GM19463 (cell line): ENCODE measurements at regions not wholly inside any gene's neighbourhood (a gene's known extent, or its start where the extent isn't known, plus 50 kb on each side); places are given as distances from the start of the nearest gene placed in this dataset.

ENCODE experiments used
- ATAC-seq: cut with Tn5 transposase; IDR thresholded peaks from one replicate; pipeline ENCODE4 v1.9.1; 2021; ENCODE audit warnings: mild to moderate bottlenecking, moderate library complexity; ENCODE audit not compliant: unreplicated experiment

DNA sequence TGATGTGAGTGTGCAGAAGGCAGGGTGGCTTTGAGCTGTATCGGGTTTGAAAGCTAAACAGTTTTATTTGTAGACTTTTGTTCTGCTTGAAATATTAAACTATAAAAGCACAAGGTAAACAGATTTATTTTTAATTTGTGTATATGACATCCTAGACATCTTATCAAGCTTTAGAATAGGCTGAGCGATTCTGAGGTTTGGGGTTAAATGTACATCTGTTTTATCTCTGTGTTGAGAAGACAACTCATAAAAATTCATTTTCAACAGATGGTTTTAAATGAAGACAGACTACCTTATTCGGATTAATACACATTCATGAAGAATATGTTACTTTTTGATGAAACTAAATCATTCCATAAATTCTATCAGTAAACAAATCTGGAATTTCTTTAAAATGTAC, 368.8 kb downstream of the RPRM start:
- no peak for ATAC-seq

DNA sequence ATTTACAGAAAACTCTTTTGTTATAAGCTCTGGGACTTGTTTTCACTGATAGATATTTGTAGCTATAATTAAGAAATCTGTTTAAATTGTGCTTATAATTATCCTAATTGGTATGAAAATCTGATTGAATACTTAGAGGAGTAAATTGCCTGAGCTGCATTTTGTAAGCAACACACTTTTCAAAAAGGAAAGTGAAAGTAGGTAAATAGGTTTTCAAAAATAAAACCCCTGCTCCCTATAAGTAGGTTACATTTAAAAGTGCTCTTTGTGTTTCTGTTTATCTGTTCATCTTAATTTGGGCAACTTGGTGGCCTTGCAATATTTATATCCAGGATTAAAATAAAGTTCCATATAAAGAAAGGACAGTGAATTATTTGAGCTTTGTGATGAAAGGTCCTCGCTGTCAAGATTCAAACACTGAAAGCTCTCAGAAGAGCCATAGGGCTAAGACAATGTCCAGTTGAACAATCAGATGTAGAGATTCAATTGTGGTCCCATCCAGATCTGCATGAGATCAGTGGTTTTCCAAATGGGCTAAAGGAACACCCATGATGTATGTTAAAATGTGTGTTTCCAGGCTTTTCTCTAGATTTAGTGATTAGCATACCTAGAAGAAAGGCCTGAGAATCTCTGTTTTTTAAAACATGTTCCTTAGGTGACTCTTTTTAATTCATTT, 371.6 kb downstream of the RPRM start:
- ATAC-seq: no peak

GRCh38 chr2:153105829-153106578, 372.6 kb downstream of the RPRM start:
- no peak for ATAC-seq

DNA sequence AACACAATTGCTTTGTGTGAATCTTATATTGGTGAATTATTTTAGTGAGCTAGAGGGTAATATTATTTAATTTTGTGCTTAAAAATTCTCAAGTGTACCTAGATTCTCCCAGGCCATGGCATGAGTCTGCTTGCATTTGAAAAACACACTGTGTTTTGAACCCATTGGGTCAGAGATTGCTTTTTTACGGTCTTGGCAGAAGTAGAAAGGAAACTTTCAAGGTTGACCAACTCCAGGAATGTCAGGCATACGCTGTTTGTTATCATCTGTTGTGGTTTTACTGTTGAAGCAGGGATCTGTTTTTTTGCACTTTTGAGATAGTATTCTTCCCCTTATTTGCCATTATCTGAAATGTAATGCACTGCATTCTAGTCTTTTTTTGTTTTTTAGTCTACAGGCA, 377.4 kb downstream of the RPRM start:
- ATAC-seq: no peak

DNA sequence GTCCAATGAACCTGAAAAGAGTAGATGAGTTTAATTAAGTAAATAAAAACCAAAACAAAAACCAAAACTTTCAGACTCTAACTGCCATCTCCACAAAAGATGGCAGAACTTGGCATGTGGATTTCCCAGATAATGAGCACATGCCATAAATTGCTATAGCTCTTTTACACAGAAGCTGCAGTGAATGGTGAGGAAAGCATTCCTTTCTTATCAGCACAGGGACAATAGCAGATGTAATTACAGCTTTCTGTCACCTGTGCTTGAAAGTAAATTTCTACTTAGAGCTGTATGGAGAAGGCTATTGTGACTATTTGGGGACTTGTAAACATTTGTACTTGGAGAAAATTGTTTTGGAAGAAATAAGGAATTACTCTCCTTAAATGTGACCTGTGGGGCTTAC, 378.4 kb downstream of the RPRM start:
- ATAC-seq: no peak

DNA sequence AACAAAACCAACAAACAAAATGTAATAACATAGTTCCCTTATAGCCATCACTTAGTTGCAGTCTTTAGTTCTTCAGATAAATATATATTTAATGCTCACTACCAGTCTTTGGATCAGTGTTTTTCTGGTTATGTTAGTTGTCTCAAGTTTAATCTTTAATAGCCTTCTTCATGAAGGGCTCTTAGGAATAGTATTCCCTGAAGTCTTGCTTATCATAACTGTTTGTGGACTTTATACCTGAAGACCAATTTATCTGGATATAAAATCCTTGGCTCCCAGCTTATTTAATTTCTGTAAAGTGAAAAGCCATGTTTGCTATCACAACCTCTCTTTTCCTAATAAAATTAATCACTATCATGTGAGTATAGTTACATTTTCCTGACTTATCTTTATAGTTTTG, 379.7 kb downstream of the ARL6IP6 start:
- ATAC-seq: no peak

DNA sequence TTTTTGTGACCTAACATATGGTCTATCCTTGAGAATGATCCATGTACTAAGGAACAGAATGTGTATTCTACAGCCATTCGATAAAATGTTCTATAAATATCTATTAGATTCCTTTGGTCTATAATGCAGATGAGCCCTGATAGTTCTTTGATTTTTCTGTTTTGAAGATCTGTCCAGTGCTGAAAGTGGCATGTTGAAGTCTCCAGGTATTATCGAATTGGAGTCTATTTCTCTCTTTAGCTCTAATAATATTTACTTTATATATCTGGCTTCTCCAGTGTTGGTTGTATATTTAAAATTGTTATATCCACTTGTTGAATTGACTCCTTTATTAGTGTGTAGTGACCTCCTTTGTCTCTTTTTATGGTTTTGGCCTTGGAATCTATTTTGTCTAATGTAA, 377.9 kb downstream of the ARL6IP6 start:
- no peak for ATAC-seq

- no peak for ATAC-seq
Measured at GRCh38 chr2:153091344-153091743, 372.9 kb downstream of the ARL6IP6 start.

DNA sequence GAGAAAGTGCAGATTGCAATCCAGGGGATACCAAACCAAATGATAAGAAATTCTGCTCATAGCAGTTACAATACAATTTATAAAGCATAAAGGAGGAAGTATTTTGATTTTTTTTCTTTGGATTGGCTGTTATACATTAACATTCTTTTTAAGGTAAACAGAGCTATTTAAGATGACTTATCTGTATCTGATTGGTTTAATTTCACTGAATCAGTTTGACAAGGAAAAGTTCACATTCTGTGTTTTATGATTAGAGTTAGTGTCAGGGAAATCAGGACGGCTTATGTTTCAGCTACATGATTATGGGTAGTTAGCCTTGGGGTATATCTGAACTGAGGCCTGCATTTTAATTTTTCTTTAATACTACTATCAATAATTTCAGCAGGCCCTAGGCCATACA, 360.9 kb downstream of the ARL6IP6 start:
- ATAC-seq: no peak

- ATAC-seq: no peak
Measured at GRCh38 chr2:153077311-153077710, 358.9 kb downstream of the ARL6IP6 start.

DNA sequence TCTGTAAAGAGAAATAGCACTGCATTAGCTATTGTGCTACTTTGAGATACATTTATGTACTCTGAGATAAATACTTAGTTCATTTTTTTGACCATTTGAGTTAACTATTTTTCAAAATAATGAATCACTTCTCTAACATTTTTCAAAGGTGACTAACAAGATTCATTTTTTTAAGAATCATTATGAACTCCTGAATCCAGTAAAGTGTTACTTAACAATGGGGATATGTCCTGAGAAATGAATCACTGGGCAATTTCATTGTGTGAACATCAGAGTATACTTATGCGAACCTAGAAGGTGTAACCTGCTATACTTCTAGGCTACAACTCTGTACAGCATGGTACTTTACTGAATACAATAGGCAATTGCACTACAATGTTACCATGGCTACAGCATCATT, 355.8 kb downstream of the ARL6IP6 start:
- no peak for ATAC-seq

GRCh38 chr2:153072813-153073212, 354.4 kb downstream of the ARL6IP6 start:
- ATAC-seq: no peak

- no peak for ATAC-seq
Measured at GRCh38 chr2:153072077-153072476, 353.7 kb downstream of the ARL6IP6 start.

DNA sequence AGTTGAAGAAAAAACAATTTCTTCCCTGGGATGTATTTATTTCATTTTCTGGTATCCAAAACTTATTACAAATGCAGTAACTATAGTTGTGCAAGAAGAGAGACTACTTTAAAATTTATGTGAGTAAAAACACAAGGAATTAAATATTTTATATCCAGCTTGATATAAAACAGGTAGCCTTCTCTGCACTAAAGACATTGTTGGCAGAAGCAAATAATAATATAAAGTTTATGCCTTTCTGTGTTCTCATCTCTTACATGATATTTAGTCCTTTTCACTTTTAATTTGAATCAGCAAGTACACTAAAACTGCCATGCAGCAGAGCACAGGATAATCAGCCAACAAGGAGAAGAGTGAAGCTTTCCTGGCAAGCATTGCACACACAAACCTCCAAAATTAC, 352.7 kb downstream of the ARL6IP6 start:
- ATAC-seq: no peak

- no peak for ATAC-seq
Measured at GRCh38 chr2:153068915-153069314, 350.5 kb downstream of the ARL6IP6 start.

DNA sequence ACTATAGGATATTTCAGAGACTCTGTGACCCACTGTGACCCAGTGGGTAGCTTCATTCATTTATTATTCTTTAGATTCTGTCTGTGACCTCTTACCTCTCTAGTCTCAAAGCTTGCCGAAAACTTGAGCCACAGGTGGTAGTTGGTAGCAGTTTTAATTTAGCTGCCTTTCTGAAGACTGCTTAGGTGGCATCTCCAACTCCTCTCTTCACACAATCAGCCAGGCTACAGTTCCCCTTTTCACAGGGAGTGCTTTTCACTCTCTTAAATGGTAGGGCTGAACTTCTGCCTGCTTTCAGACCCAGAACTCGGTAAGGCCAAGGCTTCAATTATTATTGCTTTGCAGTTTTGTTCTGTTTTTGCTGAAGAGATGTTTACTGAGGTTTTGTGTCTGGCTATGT, 349.6 kb downstream of the ARL6IP6 start:
- no peak for ATAC-seq

DNA sequence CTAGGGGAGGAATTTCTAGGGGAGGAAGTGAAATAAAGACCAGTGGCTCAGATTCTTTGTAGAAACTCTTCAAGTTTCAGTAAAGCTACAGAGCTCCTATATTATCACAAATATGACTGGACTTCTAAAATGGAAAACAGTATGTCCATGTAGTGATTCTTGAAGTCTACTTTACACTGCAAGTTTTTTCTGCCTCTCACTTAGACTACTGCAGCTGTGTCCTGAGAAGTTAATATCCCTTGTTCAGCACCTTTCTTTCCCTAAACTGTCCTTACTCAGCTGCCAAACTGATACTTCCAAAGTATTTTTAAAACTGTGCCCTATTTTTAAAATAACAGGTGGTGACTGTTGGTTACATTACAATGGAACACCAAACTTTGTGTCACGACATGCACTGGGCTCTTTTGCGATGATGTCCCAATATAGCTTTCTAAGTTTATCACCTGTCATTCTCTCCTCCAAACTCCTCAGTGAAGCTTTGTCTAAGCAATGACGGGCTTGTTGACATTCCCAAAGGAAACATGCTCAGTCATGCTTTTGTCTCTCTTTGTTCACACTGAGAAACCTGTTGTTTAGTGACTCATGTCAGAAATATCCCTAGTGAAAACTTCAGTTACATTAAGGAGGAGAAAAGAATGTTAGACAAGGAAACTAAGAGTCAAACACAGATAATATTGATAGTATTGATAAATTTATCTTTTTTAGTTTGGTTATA, 341.1 kb downstream of the ARL6IP6 start:
- no peak for ATAC-seq

GRCh38 chr2:153057743-153058142, 339.3 kb downstream of the ARL6IP6 start:
- ATAC-seq: no peak

DNA sequence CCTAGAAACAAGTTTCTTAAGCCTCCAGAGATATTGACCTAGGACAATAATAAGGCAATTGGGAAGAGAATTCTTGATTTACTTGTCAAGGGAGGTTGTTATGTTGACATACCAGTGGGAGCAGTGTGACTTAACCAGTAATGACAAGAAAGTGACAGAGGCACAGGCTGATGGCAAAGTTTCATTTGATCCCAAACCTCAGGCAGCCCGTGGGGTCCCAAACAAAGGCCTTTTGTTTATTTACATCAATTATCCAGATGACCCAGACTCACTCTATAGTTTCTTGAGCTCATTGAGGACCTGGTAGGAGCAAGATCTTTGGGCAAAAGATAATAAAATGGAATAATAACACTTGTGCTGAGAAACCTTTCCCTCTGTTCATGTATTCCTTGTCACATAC, 336.8 kb downstream of the ARL6IP6 start:
- ATAC-seq: no peak

DNA sequence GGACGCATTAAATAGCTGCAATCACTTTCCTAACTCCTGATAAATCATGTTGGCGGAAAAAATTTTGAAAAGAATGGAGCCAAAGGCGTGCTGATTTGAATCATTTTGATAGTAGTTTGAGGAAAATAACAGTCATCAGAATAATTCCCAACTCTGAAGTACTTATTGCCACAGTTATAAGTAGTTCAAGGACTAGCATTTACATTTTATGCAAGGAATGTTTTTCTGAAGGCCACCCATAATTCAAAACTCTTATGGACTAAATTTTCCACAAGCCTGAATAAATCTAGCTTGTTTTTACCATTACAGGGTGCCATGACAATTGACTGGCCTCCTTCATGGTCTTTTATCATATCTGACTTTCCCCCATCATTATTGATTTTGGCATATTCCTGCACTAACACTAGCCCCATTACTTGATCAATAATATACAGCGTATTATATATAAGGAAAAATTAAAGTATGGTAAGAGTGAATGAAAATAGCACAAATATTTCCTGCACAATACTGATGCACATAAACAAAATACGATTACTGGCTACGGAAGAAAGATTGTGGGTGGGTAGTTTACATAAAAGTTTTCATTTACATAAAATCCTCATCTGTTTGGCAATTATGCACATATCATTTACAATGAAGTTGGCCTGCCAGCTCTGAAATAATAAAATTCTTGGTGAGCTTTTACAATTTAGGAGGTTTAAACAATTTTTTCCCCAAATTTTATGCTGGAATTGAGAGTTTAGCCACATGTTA, 334.6 kb downstream of the ARL6IP6 start:
- no peak for ATAC-seq

DNA sequence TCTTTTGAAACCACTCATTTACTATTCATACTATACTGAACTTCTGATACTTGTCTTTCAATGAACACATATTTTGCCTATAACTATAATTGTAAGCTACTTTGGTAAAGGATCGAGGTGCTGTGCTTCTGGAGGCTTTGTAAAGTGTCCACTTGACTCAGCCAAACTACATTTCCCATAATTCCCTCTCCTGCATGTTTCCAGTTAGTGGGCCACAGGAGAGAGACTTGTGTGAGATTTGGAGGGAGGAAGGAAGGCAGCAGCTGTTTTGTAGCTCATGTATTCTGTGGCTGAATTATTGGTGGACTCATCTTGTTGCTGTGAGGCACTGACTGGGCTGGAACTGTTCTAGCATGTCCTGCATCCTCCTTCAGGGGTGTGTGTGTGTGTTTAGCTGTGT, 328.8 kb downstream of the ARL6IP6 start:
- no peak for ATAC-seq
